WTC11 (cell line): ENCODE measurements at regions not wholly inside any gene's neighbourhood (a gene's known extent, or its start where the extent isn't known, plus 50 kb on each side); places are given as distances from the start of the nearest gene placed in this dataset.
"Not testable (repeated sequence)": the region's sequence is repeated elsewhere in the genome, so short reads cannot be mapped to it uniquely, and the experiment has no call there.

ENCODE experiments used
- ATAC-seq: fragments of 200-7000 bp; cut with Tn5 transposase; 2 replicates; pipeline ENCODE4 v1.10.0; 2021; ENCODE audit warnings: mild to moderate bottlenecking, moderate library complexity
- CTCF ChIA-PET: fragments of 300-600 bp; sonication (Branson Sonifier 250); formaldehyde crosslinking; loops from one replicate; lab custom pipeline; 2021; ENCODE audit warnings: antibody characterized with exemption; lab: Charles Lee
- POLR2A ChIA-PET: fragments of 350-600 bp; sonication (Branson Sonifier 250); formaldehyde crosslinking; loops from one replicate; lab custom pipeline; 2021; ENCODE audit warnings: antibody characterized with exemption; lab: Charles Lee
- DNase-seq: peaks from one replicate; pipeline ENCODE4 v3.0.0; 2021; ENCODE audit warnings: low spot score
- H3K27ac Mint-ChIP-seq: 2 replicates; pipeline ENCODE4 v1.8.0; 2021; ENCODE audit warnings: mixed read lengths
- H3K27me3 Mint-ChIP-seq: 2 replicates; pipeline ENCODE4 v1.8.0; 2021; ENCODE audit warnings: low read depth, mild to moderate bottlenecking, moderate library complexity, mixed read lengths
- H3K36me3 Mint-ChIP-seq: 2 replicates; pipeline ENCODE4 v1.8.0; 2021; ENCODE audit warnings: mixed read lengths
- H3K4me1 Mint-ChIP-seq: 2 replicates; pipeline ENCODE4 v1.8.0; 2022; ENCODE audit warnings: mixed read lengths
- H3K4me3 Mint-ChIP-seq: 2 replicates; pipeline ENCODE4 v1.8.0; 2021; ENCODE audit warnings: mild to moderate bottlenecking, moderate library complexity, mixed read lengths
- H3K9me3 Mint-ChIP-seq: 2 replicates; pipeline ENCODE4 v1.8.0; 2021; ENCODE audit warnings: mixed read lengths
- AFF4 ChIP-seq: sonication (generic); formaldehyde crosslinking; IDR thresholded peaks from 2 replicates; pipeline ENCODE4 v1.8.1; 2023; ENCODE audit warnings: mild to moderate bottlenecking, missing genetic modification reagents, borderline replicate concordance
- ATF3 ChIP-seq: sonication (generic); formaldehyde crosslinking; conservative IDR thresholded peaks from 2 replicates; pipeline ENCODE4 v1.8.1; 2022; ENCODE audit warnings: mild to moderate bottlenecking, missing genetic modification reagents
- E2F4 ChIP-seq: sonication (generic); formaldehyde crosslinking; IDR thresholded peaks from 2 replicates; pipeline ENCODE4 v1.8.1; 2022; ENCODE audit warnings: low read depth, mild to moderate bottlenecking, moderate library complexity, missing genetic modification reagents, borderline replicate concordance
- E2F5 ChIP-seq: sonication (generic); formaldehyde crosslinking; IDR thresholded peaks from 2 replicates; pipeline ENCODE4 v1.8.1; 2022; ENCODE audit warnings: mild to moderate bottlenecking, moderate library complexity, missing genetic modification reagents
- FOXJ3 ChIP-seq: sonication (generic); formaldehyde crosslinking; IDR thresholded peaks from 2 replicates; pipeline ENCODE4 v1.9.0; 2021; ENCODE audit warnings: missing genetic modification reagents, mild to moderate bottlenecking, borderline replicate concordance
- GRHL2 ChIP-seq: fragments of 250-450 bp; sonication (Bioruptor Pico); IDR thresholded peaks from 2 replicates; pipeline ENCODE4 v1.8.0; 2022; ENCODE audit warnings: mild to moderate bottlenecking, moderate library complexity; ENCODE audit not compliant: insufficient replicate concordance, severe bottlenecking
- HMGA2 ChIP-seq: fragments of 250-450 bp; sonication (Bioruptor Pico); IDR thresholded peaks from 2 replicates; pipeline ENCODE4 v1.4.0; 2021; ENCODE audit warnings: mild to moderate bottlenecking, moderate library complexity
- KAT7 ChIP-seq: sonication (generic); formaldehyde crosslinking; IDR thresholded peaks from 2 replicates; pipeline ENCODE4 v1.8.1; 2023; ENCODE audit warnings: missing genetic modification reagents, mild to moderate bottlenecking, borderline replicate concordance
- NFATC4 ChIP-seq: fragments of 250-450 bp; sonication (Bioruptor Pico); IDR thresholded peaks from 2 replicates; pipeline ENCODE4 v1.9.0; 2021; ENCODE audit warnings: mild to moderate bottlenecking
- PREB ChIP-seq: sonication (generic); formaldehyde crosslinking; IDR thresholded peaks from 2 replicates; pipeline ENCODE4 v1.8.1; 2022; ENCODE audit warnings: mild to moderate bottlenecking, missing genetic modification reagents, moderate library complexity, borderline replicate concordance
- PRRX2 ChIP-seq: fragments of 250-450 bp; sonication (Bioruptor Pico); IDR thresholded peaks from 2 replicates; pipeline ENCODE4 v1.8.0; 2021; ENCODE audit warnings: mild to moderate bottlenecking
- SP1 ChIP-seq: sonication (generic); formaldehyde crosslinking; conservative IDR thresholded peaks from 2 replicates; pipeline ENCODE4 v1.8.1; 2022; ENCODE audit warnings: missing genetic modification reagents
- ZMAT4 ChIP-seq: fragments of 250-450 bp; sonication (Bioruptor Pico); IDR thresholded peaks from 2 replicates; pipeline ENCODE4 v1.9.0; 2021; ENCODE audit warnings: mild to moderate bottlenecking
- ZNF121 ChIP-seq: sonication (generic); formaldehyde crosslinking; IDR thresholded peaks from 2 replicates; pipeline ENCODE4 v1.8.0; 2023; ENCODE audit warnings: missing genetic modification reagents
- ZNF232 ChIP-seq: sonication (generic); formaldehyde crosslinking; IDR thresholded peaks from 2 replicates; pipeline ENCODE4 v1.8.0; 2022; ENCODE audit warnings: mild to moderate bottlenecking, missing genetic modification reagents
- ZNF263 ChIP-seq: sonication (generic); formaldehyde crosslinking; IDR thresholded peaks from 2 replicates; pipeline ENCODE4 v1.8.1; 2022; ENCODE audit warnings: low read depth, mild to moderate bottlenecking, moderate library complexity, missing genetic modification reagents
- ZNF396 ChIP-seq: fragments of 250-450 bp; sonication (Bioruptor Pico); IDR thresholded peaks from 2 replicates; pipeline ENCODE4 v1.8.0; 2021; ENCODE audit warnings: mild to moderate bottlenecking, moderate library complexity, borderline replicate concordance

- TF ChIP-seq E2F5 (no peak), AFF4 (no peak), KAT7 (CRISPR knock-in tag) (no peak), ZNF396 (no peak), FOXJ3 (CRISPR knock-in tag) (no peak), PREB (CRISPR knock-in tag) (no peak), GRHL2 (CRISPR knock-in tag) (no peak), PRRX2 (CRISPR knock-in tag) (no peak)
These were observed 68.3 kb upstream of the ARL15 start (continued) for GRCh38 chr5:54378707-54379106.

GRCh38 chr5:54377339-54377738, 67.0 kb upstream of the ARL15 start:
- H3K27me3 Mint-ChIP-seq, H3K4me1 Mint-ChIP-seq, ATAC-seq, POLR2A ChIA-PET, CTCF ChIA-PET, H3K4me3 Mint-ChIP-seq, DNase-seq, H3K27ac Mint-ChIP-seq: not testable (repeated sequence)
- Mint-ChIP-seq H3K36me3 (peaks cover 18% of the 10 kb centered on the region), H3K9me3 (peaks cover 55% of the 10 kb centered on the region)

- DNase-seq = no peak
- TF ChIP-seq E2F4 (CRISPR knock-in tag) = no peak
- no peak for TF ChIP-seq SP1 (CRISPR knock-in tag)
- TF ChIP-seq ZMAT4 (CRISPR knock-in tag) = no peak
- no peak for TF ChIP-seq ZNF263 (CRISPR knock-in tag)
- no peak for TF ChIP-seq ZNF232 (CRISPR knock-in tag)
- Mint-ChIP-seq H3K27ac (no peak overlapping the region), H3K4me3 (no peak overlapping the region), H3K9me3 (peaks cover 20% of the 10 kb centered on the region), H3K36me3 (peaks cover 5% of the 10 kb centered on the region; the same call in 1 of the 2 replicates), H3K27me3 (peaks cover 3% of the 10 kb centered on the region; the same call in 1 of the 2 replicates), H3K4me1 (no peaks in the 10 kb centered on the region)
- no peak for ATAC-seq
- ChIA-PET CTCF (no interaction called here), POLR2A (no interaction called here)
These were observed 60.6 kb upstream of the ARL15 start for GRCh38 chr5:54370982-54371381.

- H3K9me3 Mint-ChIP-seq = peaks cover 16% of the 10 kb centered on the region
- no peaks in the 10 kb centered on the region for H3K4me1 Mint-ChIP-seq
- no peak overlapping the region for H3K4me3 Mint-ChIP-seq
- no peaks in the 10 kb centered on the region for H3K27me3 Mint-ChIP-seq
- H3K36me3 Mint-ChIP-seq = peaks cover 4% of the 10 kb centered on the region; the same call in 1 of the 2 replicates
- TF ChIP-seq ZNF121 (no peak), NFATC4 (CRISPR knock-in tag) (no peak), HMGA2 (CRISPR knock-in tag) (no peak), ATF3 (CRISPR knock-in tag) (no peak)
- no peak overlapping the region for H3K27ac Mint-ChIP-seq
- ATAC-seq = no peak
- ChIA-PET CTCF (interaction anchor here (1.0 kb wide), 1 partner anchor 52 kb away, joined by 6 read pairs; no protein-coding TSS in a partner anchor), POLR2A (no interaction called here)
- DNase-seq = no peak
These were observed 57.5 kb upstream of the ARL15 start for GRCh38 chr5:54367844-54368243.
